ENCODE measurements at regions not wholly inside any gene's neighbourhood (a gene's known extent, or its start where the extent isn't known, plus 50 kb on each side); places are given as distances from the start of the nearest gene placed in this dataset.

DNA sequence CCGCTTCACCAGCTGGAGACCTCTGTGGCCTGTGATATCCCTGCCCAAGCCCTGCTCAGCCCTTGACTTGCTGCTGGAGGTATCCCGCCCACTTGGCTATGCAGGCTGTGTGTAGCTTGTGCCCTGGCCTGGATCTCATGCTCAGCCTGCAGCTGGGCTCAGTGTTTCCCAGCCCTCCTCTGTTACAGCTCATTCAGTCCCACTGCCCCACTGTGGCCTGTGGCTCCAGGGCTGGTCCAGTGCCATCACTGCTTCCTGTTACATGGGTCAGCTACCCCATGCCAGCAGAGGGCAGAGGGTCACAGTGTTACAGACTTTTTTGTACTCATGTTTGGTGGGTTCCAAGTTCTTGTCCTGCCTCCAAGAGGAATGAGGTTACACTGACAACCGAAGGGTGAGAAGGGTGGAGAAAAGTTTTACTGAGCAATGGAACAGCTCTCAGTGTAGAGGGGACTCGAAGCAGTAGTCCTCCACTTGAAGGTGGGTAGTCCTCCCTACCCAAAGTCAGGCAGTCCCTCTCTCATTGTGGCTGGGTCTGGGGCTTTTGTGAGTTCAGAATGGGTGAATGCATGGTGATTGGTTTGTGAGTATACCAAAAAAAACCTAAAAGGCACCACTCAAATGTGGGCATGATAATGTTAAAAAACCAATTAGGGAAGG, 100.4 kb downstream of the ANKRD7 start (continued):
- TF ChIP-seq KDM1A (IDR thresholded peaks at IDR 0.05; ENCODE audit: low read depth) (no peak), NFE2L2 (conservative IDR thresholded peaks at IDR 0.05; ENCODE audit: low read length) (no peak), HOXB13 (CRISPR knock-in tag; IDR thresholded peaks at IDR 0.05; ENCODE audit: low read depth) (no peak), JUNB (IDR thresholded peaks at IDR 0.05) (no peak), RAD21 (conservative IDR thresholded peaks at IDR 0.05 in 1 of 2, IDR thresholded peaks at IDR 0.05 in 1 of 2) (no peak), EP300 (IDR thresholded peaks at IDR 0.05) (no peak), HOXA7 (CRISPR knock-in tag; IDR thresholded peaks at IDR 0.05) (no peak), ZC3H11A (IDR thresholded peaks at IDR 0.05) (no peak)

DNA sequence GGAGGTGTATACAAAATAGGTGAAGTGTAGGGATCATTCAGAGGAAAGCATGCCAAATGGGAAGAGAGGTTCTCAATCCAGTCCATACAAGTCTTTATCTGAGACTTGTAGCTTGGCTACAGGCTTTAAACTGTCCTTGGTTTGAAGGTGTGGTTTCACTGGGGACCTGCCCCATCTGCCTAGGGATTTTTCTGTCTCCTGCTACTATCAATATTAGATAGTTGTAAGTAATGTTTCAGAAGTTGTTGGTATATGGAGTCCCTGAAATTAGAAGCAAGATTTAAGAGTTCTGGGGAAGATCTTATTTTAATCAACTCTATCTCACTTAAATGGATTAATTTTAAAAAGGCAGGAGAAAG, 100.9 kb downstream of the ANKRD7 start:
- ChIA-PET POLR2A (no interaction called here), CTCF (no interaction called here)
- H3K9me3 ChIP-seq, result no peaks in the 10 kb centered on the region
- TF ChIP-seq MAFK (IDR thresholded peaks at IDR 0.05; ENCODE audit: partially characterized antibody) (no peak), KDM5A (IDR thresholded peaks at IDR 0.05) (no peak), CBX8 (IDR thresholded peaks at IDR 0.05) (no peak), JUNB (IDR thresholded peaks at IDR 0.05) (no peak), ZNF302 (CRISPR knock-in tag; IDR thresholded peaks at IDR 0.05) (no peak), CHD4 (IDR thresholded peaks at IDR 0.05; ENCODE audit: borderline replicate concordance) (no peak)
- no peaks in the 10 kb centered on the region for H3K4me1 ChIP-seq
- DNase-seq (ENCODE audit: low read depth in 1 of 2, low spot score in 1 of 2), result no peak
- H3K27ac ChIP-seq, result no peak overlapping the region
- no peak for FAIRE-seq
- H3K4me2 ChIP-seq, result no peak overlapping the region
- no peak for ATAC-seq
- no peak overlapping the region for H3K4me3 ChIP-seq

DNA sequence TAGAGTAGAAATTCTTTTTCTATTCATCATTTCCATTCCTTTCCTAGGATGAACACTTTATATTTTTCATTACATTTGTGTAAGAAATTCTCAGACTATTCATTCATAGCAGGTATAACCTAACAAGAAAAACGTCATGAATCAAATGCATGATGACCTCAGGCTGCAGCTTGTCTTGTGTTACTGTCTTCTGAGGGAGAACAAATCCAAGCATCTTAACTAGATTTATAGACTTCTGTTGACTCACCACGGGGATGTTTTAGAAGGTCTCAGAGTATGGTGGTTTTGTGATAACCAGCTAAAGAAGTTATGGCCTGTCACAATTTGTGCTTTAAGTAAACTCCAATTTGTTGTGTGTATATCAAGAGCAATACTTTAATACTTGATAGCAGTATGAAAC, 102.7 kb downstream of the ANKRD7 start:
- no peak overlapping the region for H3K4me3 ChIP-seq
- 2% methylated on average over 2 of the region's 2 CpGs for WGBS (ENCODE audit: missing lambda C conversion rate)
- no peak overlapping the region for H3K27ac ChIP-seq
- POLR2A ChIA-PET, result no interaction called here
- CTCF ChIA-PET, result no interaction called here
- H3K9me3 ChIP-seq, result no peaks in the 10 kb centered on the region
- ATAC-seq (no peak), FAIRE-seq (no peak), DNase-seq (ENCODE audit: low read depth in 1 of 2, low spot score in 1 of 2) (no peak)
- no peaks in the 10 kb centered on the region for H3K4me1 ChIP-seq
- no peak overlapping the region for H3K4me2 ChIP-seq
- TF ChIP-seq NPAS2 (CRISPR knock-in tag; IDR thresholded peaks at IDR 0.05; ENCODE audit: borderline replicate concordance) (no peak), JUN (IDR thresholded peaks at IDR 0.05) (no peak), TP53 (CRISPR knock-in tag; IDR thresholded peaks at IDR 0.05) (no peak), CHD2 (IDR thresholded peaks at IDR 0.05; ENCODE audit: low read length, partially characterized antibody) (no peak), EP300 (IDR thresholded peaks at IDR 0.05) (no peak), HOXB13 (CRISPR knock-in tag; IDR thresholded peaks at IDR 0.05; ENCODE audit: low read depth) (no peak), CEBPB (IDR thresholded peaks at IDR 0.05) (no peak), RCOR1 (IDR thresholded peaks at IDR 0.05; ENCODE audit: low read depth, low read length) (no peak)
- TF ChIP-seq, protein P1, sequence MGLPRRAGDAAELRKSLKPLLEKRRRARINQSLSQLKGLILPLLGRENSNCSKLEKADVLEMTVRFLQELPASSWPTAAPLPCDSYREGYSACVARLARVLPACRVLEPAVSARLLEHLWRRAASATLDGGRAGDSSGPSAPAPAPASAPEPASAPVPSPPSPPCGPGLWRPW (IDR thresholded peaks at IDR 0.05), result no peak

DNA sequence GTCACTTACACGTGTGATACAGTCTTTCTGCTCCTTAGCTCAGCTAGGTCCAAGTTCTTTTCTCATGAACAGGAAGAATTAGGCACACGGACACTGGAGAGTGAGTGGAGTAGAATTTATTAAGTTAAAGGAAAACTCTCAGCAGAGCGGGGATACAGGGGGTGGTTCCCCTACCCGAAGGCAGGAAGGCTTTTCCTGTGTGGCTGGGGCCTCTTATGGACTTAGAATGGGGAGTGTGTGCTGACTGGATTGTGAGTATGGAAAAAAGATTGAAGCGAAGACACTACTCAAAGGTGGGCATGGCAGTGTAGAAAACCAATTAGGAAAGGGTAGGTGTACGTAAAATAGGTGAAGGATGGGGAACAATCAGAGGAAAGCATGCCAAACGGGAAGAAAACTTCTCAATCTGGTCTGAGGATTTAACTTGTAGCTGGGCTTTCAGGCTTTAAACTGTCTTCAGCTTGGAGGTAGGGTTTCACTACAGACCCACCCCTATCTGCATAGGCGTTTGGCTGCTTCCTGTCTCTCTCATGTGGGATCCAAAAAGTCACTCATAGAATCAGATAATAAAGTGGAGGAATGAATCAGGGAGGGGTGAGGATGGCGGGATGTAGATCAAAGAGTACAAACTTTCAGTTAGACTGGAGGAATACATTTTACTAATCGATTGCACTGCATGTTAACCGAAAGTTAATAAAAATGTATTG, 104.2 kb downstream of the ANKRD7 start:
- no peaks in the 10 kb centered on the region for H3K9me3 ChIP-seq
- H3K4me1 ChIP-seq, result no peaks in the 10 kb centered on the region
- ChIA-PET CTCF (no interaction called here), POLR2A (no interaction called here)
- H3K4me3 ChIP-seq, result no peak overlapping the region
- FAIRE-seq, result no peak
- TF ChIP-seq, protein P2, sequence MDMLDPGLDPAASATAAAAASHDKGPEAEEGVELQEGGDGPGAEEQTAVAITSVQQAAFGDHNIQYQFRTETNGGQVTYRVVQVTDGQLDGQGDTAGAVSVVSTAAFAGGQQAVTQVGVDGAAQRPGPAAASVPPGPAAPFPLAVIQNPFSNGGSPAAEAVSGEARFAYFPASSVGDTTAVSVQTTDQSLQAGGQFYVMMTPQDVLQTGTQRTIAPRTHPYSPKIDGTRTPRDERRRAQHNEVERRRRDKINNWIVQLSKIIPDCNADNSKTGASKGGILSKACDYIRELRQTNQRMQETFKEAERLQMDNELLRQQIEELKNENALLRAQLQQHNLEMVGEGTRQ (IDR thresholded peaks at IDR 0.05), result no peak
- TF ChIP-seq TFCP2L1 (CRISPR knock-in tag; IDR thresholded peaks at IDR 0.05) (no peak), TP53 (CRISPR knock-in tag; IDR thresholded peaks at IDR 0.05) (no peak), NPAS2 (CRISPR knock-in tag; IDR thresholded peaks at IDR 0.05; ENCODE audit: borderline replicate concordance) (no peak)
- TF ChIP-seq, protein P3, sequence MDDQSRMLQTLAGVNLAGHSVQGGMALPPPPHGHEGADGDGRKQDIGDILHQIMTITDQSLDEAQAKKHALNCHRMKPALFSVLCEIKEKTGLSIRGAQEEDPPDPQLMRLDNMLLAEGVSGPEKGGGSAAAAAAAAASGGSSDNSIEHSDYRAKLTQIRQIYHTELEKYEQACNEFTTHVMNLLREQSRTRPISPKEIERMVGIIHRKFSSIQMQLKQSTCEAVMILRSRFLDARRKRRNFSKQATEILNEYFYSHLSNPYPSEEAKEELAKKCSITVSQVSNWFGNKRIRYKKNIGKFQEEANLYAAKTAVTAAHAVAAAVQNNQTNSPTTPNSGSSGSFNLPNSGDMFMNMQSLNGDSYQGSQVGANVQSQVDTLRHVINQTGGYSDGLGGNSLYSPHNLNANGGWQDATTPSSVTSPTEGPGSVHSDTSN (IDR thresholded peaks at IDR 0.05), result no peak
- no peak overlapping the region for H3K27ac ChIP-seq
- no peak for ATAC-seq
- 15% methylated on average over 11 of the region's 11 CpGs for WGBS (ENCODE audit: missing lambda C conversion rate)
- no peak for DNase-seq (ENCODE audit: low read depth in 1 of 2, low spot score in 1 of 2)
- H3K4me2 ChIP-seq, result no peak overlapping the region
